Dedifferentiated amniotic fluid mesenchymal stem cell (primary cell): ENCODE measurements at regions not wholly inside any gene's neighbourhood (a gene's known extent, or its start where the extent isn't known, plus 50 kb on each side); places are given as distances from the start of the nearest gene placed in this dataset.
"Not testable (repeated sequence)": the region's sequence is repeated elsewhere in the genome, so short reads cannot be mapped to it uniquely, and the experiment has no call there.

Experiments used
- DNase-seq: peaks from one replicate; pipeline ENCODE4 v3.0.0-alpha.2; 2016; ENCODE audit errors: extremely low spot score

- no peak for DNase-seq
Observed at GRCh38 chr2:226578879-226579278, 220.7 kb downstream of the IRS1 start.

GRCh38 chr2:226578373-226578772 is 221.2 kb downstream of the IRS1 start:
- no peak for DNase-seq

GRCh38 chr2:226575928-226576327 is 223.7 kb downstream of the IRS1 start:
- no peak for DNase-seq

GRCh38 chr2:226573158-226573557 is 226.5 kb downstream of the IRS1 start:
- DNase-seq, result no peak

DNA sequence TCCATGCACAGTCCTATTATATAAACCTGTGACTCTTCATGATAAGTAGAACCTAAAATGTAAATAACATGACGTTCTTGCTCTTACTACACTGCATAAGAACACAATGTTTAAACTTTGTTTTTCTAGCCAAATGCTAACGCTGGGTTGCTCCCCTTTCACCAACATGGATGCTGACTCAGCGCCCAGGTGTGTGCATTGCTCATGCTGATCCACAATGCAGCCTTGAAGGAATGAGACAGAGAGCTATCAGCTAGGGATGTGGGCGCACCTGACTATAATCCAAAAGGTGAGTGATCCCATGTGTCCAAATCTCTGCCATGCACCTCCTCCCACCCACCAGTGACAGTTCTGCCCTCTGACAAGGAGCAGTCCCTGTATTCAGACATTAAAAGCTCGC is 235.0 kb downstream of the IRS1 start:
- no peak for DNase-seq

- DNase-seq, result no peak
Observed at GRCh38 chr2:226561962-226562361, 237.7 kb downstream of the IRS1 start.

DNA sequence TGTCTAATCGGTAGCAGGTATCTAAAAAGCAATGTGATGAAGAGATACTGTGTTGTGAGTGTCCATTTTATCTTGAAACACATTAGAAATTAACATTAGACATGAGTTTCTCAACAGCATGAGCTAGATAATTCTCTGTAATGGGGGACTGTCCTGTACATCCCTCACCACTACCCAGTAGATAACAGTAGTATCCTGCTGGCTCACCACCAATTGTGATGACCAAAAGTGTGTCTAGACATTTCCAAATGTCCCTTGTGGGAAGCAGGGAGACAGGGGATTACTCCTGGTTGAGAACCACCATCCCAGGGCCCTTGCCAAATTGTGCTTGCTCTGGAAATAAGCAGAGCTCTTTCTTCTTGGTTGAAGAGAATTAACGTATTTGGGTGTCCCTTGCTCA is 239.3 kb downstream of the IRS1 start:
- no peak for DNase-seq

DNA sequence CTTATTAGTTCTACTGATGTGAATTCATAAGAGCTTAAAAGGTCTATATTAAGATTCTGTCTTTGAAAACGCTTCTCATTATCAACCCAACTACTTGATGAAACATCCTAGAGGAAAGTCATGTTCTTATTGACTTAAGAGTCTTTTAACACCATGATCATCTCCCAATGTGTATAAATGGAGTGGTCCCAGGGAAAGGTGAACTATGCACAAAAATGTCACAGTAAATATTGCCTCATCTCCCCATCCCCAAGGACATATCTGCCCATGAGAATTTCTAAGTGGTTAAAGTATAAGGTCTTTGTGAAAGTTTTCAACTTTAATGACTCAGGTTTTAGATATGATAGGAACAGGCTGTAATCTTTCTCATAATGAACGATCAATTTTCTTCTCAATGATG is 240.1 kb downstream of the IRS1 start:
- no peak for DNase-seq

DNA sequence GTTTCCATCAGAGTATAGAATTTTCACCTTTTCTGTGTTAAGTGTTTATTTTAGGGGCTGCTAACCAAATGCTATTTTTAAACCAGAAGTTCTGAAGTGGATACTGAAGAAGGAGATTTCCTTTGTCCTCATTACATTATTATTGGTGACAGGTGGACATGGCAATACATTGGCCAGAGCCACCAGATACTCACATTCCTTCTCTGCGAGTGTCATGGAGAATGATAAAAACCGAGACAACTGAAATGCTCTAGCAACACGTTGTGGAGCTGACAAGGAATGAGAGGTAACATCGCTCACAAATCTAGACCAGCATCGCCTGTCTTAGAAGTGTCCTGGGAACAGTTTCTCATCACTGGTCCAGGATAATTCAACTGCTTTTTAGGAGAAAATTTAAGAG is 241.2 kb downstream of the IRS1 start:
- DNase-seq, result no peak

GRCh38 chr2:226556050-226556449 is 243.6 kb downstream of the IRS1 start:
- no peak for DNase-seq

DNA sequence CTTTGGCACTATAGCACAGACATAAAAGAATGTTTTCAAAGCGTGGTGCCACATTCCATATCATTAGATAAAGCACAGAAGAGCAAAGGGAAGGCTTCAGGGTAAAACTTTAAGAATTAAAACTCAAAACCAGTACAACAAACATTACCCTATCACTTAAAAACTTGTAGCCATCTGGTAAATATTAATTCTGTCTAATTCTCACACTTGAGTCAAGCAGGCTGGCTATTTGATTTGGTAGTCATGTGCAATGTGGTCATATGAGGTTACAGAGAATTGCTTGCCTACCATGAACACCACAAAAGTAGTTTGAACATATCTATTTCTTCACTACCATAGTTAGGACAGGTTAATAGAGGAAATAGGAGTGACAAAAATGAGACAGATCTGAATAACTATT is 244.9 kb downstream of the IRS1 start:
- DNase-seq, result no peak

GRCh38 chr2:226553333-226553732 is 246.3 kb downstream of the IRS1 start:
- DNase-seq, result no peak

- no peak for DNase-seq
Observed at GRCh38 chr2:226552571-226553285, 246.9 kb downstream of the IRS1 start.

DNA sequence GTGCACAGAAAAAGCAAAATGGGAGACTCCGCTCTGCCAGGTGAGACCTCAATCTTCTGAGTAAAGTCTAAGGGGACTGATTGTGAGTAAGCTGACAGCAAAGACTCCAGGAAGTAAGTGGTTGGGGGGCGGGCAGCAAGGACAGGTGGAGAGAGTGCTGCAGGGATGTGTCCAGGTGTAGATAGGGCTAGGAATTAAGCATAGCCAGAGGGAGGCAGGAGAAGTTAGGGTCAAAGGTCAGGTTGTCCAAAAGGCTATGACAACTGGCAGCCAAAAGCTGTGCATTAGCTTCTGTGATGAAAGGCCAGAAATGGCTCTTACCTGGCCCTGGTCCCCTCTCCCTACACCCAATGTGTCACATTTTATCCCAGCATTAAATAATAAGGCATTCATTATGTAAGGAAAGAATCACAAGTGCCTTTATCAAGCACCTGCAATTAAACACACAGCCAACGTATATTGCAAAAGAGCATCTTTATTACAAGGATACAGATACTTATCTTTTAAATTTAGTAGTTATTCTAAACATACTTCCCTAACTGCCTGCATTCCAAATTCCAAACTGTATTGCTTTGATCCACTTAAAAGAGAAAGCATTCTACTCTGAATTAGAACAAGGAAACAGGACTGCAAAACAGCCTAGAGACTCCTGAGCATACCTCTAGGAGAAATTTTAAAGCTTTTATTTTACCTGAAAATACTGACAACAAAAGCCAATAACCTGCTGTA is 247.9 kb downstream of the IRS1 start:
- DNase-seq, result no peak

GRCh38 chr2:226550801-226551200 is 248.8 kb downstream of the IRS1 start:
- DNase-seq, result no peak

DNA sequence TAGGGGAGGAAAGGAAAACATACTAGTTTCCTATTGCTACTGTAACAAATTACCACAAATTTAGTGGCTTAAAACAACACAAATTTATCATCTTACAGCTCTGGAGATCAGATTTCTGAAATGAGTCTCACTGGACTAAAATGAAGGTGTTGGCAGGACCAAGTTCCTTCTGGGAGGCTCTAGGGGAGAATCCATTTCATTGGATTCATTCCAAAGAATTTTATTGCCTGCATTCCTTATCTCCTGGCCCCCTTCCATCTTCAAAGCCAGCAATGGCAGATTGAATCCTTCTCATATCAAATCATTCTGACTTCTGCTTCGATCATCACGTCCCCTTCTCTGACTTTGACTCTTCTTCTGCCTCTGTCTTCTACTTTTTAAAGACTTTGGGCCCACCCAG is 250.9 kb downstream of the IRS1 start:
- no peak for DNase-seq

- no peak for DNase-seq
Observed at GRCh38 chr2:226544596-226545210, 254.9 kb downstream of the IRS1 start.

DNA sequence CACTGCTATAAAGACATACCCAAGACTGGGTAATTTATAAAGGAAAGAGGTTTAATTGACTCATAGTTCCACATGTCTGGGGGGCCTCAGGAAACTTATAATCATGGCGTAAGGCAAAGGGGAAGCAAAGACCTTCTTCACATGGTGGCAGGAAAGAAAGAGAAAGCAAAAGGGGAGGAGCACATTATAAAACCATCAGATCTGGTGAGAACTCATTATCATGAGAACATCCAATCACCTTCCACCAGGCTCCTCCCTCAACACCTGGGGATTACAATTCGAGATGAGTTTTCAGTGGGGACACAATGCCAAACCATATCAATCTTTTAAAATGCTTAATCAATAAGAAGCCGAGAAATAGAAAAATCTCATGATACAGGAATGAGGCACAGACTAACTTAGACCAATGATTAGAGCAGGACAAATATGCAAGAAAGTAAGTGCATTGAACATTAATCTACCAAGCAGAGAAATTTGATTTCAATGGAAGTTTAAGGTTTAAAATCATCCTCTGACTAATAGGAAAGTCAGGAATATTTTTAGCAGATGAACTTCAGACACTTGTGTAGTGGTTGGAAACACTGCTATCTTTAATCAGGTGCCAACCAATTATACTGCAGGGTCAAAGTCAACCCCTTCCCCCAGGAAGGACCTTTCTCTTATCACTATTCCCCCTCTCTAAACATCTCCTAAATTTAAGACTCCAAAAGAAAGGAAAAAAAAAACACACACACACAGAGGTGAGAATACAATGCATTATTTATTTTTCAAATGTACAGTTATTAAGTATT is 259.2 kb downstream of the IRS1 start:
- DNase-seq, result no peak

DNA sequence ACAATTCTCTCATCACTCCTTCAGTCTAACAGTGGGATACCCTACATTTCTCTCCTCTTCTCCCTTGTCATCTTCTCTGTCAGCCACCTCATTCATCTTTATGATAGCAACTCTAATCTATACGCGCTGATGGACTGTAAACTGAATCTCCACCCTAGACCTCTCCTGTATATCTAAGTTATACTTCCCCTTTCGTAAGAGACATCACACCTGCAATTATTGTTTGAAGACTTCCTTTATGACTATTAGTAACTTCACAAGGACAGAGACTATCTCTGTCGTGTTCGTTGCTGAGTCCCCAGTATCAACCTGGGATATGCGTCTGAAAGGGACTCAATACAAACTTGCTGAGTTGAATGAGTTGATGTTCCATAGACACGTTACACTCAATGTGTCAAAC is 263.2 kb downstream of the IRS1 start:
- no peak for DNase-seq

DNA sequence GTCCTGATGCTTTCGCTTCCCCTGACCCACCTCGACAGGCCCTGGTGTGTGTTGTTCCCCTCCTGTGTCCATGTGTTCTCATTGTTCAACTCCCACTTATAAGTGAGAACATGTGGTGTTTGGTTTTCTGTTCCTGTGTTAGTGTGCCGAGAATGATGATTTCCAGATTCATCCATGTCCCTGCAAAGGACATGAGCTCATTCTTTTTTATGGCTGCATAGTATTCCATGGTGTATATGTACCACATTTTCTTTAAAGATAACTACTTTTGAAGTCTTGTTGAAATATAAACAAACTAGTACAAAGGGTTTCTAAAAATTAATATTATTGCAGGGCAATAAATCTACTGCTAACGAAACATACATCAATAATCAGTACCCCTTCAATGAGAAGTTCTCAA is 266.6 kb downstream of the IRS1 start:
- not testable (repeated sequence) for DNase-seq

DNA sequence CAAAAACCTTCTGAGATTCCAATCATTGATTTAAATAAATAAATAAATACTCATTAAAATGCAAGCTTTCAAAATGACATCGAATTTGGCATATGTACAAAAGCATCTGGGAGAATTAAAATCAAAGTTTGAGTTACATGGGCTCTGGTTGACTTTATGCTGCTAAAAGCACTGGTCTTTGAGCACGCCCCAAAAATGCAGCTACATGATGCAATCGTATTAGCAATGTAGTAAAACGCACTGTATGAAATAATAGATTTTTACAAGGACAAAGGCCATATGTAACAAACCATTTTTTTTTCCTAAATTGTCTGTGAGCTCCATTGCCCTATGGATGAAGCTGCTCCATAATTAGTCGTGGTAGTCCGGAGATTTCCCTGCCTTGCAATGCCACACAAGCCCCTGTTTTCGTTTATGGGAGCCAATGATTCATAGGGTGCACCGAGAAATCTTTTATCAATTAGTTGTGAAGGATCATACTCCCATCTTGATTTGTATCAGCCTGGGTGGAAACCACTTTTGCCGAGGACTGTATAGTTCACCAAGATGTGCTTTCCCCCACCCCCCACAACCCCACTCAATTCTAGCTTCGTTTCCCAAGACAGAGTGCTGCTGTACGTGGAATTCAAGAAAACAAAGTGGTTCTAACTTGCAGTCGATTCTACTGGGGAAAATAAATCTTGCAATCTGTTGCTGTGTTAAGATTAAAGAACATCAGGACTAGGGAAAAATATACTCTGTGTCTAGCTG is 268.4 kb downstream of the IRS1 start:
- no peak for DNase-seq

DNA sequence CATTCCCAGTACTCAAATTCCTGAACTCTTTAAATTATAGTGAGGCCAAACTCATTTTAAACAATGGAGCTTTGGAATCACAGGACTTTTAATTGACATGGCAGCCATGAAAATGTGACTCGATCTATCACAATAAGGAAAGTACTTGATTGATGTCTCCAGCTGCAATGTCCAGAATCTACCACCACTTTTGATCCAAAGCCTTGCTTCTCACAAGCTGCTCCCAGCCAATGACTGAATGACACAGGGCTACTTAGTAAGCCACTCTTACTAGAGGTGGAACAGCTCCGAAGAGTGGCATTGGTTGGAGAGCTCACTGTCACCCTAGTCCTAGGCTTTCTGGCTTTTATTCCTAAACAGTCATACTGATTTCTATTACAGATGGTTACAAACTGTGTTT is 270.1 kb downstream of the IRS1 start:
- DNase-seq, result no peak
